ENCODE measurements at regions not wholly inside any gene's neighbourhood (a gene's known extent, or its start where the extent isn't known, plus 50 kb on each side); places are given as distances from the start of the nearest gene placed in this dataset.

GRCh38 chr3:68483041-68483440, 449.3 kb downstream of the TAFA4 start:
- peaks cover 0 to under 1% (median 0%) of the 10 kb centered on the region in 4 experiments; a peak in 2 of 7 replicates for H3K4me1 ChIP-seq (replicated peaks in 1 of 4; ENCODE audit: control insufficient read depth in 3 of 4, insufficient read depth in 4 of 4, low read length in 3 of 4)
- H3K18ac ChIP-seq (ENCODE audit: extremely low read depth, low read length): no peak overlapping the region
- no peaks in the 10 kb centered on the region for H3K36me3 ChIP-seq (ENCODE audit: control insufficient read depth in 2 of 4, insufficient read depth in 4 of 4, low read length in 3 of 4)
- no peak for FAIRE-seq
- no peak overlapping the region for H3K56ac ChIP-seq (replicated peaks; ENCODE audit: insufficient read length, low read depth, low read length)
- no peak overlapping the region for H2BK15ac ChIP-seq (ENCODE audit: low read length)
- no peak overlapping the region for H4K5ac ChIP-seq (ENCODE audit: insufficient read length, low read depth, low read length)
- no peaks in the 10 kb centered on the region for H4K20me1 ChIP-seq (replicated peaks in 1 of 2; ENCODE audit: control insufficient read depth in 1 of 2, insufficient read depth in 2 of 2, low read length in 2 of 2)
- H4K8ac ChIP-seq (ENCODE audit: extremely low read depth, insufficient read depth, low read length): no peak overlapping the region
- DNase-seq (ENCODE audit: low read depth in 1 of 2, low spot score in 2 of 2): no peak
- H3K23me2 ChIP-seq (ENCODE audit: low read depth, low read length): no peaks in the 10 kb centered on the region
- POLR2A ChIA-PET (ENCODE audit: partially characterized antibody): no interaction called here
- H4K91ac ChIP-seq (replicated peaks; ENCODE audit: insufficient read length, low read length): no peak overlapping the region
- WGBS, 2 experiments (ENCODE audit: extremely low coverage in 1 of 2, insufficient coverage in 1 of 2, insufficient read length in 1 of 2, insufficient replicate concordance in 2 of 2, low coverage in 1 of 2, low lambda C conversion rate in 2 of 2, missing lambda C conversion rate in 1 of 2): 96% methylated on average over 2 of the region's 2 CpGs; no CpG with 5 or more reads in 1 of the 2 experiments
- no peak overlapping the region for H3K4ac ChIP-seq (replicated peaks; ENCODE audit: insufficient read length, low read depth, low read length)
- no peak overlapping the region for H2BK120ac ChIP-seq (replicated peaks; ENCODE audit: low read depth, low read length)
- no peak overlapping the region for H2BK12ac ChIP-seq (ENCODE audit: low read depth, low read length)
- H2BK5ac ChIP-seq (ENCODE audit: low read depth, low read length): no peak overlapping the region
- no peak overlapping the region for H3K4me3 ChIP-seq (ENCODE audit: extremely low read depth in 1 of 4, insufficient read depth in 2 of 4, low read depth in 3 of 4, low read length in 4 of 4)
- H3K4me2 ChIP-seq (ENCODE audit: insufficient read depth in 1 of 2, low read depth in 2 of 2, low read length in 2 of 2): no peak overlapping the region
- CTCF ChIA-PET (ENCODE audit: partially characterized antibody): interaction anchor here (0.9 to 1.9 kb wide), 4 partner anchors 9 to 395 kb away, joined by 3 to 4 read pairs (median 3); no protein-coding TSS in a partner anchor
- H3K23ac ChIP-seq (ENCODE audit: insufficient read length): no peak overlapping the region
- no peaks in the 10 kb centered on the region for H3K27me3 ChIP-seq (replicated peaks in 1 of 4; ENCODE audit: control insufficient read depth in 3 of 4, extremely low read depth in 1 of 4, insufficient read depth in 3 of 4, low read length in 3 of 4)
- no peak overlapping the region for H2AFZ ChIP-seq (ENCODE audit: low read length)
- H3K79me1 ChIP-seq (ENCODE audit: low read depth, low read length): no peaks in the 10 kb centered on the region
- no peak overlapping the region for H3K9ac ChIP-seq (replicated peaks in 1 of 4; ENCODE audit: extremely low read depth in 1 of 4, low read depth in 3 of 4, low read length in 3 of 4)
- H2AK5ac ChIP-seq (ENCODE audit: low read depth, low read length): no peak overlapping the region
- no peak overlapping the region for H3K14ac ChIP-seq (ENCODE audit: insufficient read length)
- H3K9me3 ChIP-seq (ENCODE audit: insufficient read depth in 2 of 2, low read depth in 1 of 2, low read length in 1 of 2): no peaks in the 10 kb centered on the region
- no peak overlapping the region for H2BK20ac ChIP-seq (ENCODE audit: low read length)
- no peak overlapping the region for H3K27ac ChIP-seq (ENCODE audit: low read depth, low read length)
- H3K79me2 ChIP-seq (ENCODE audit: control insufficient read depth in 1 of 2, insufficient read depth in 2 of 2, low read length in 2 of 2): no peaks in the 10 kb centered on the region
- TF ChIP-seq SIX5 (IDR thresholded peaks at IDR 0.05; ENCODE audit: low read depth, low read length) (no peak), TAF7 (optimal IDR thresholded peaks at IDR 0.05; ENCODE audit: borderline replicate concordance, low read depth, low read length) (no peak), CREB1 (IDR thresholded peaks at IDR 0.05) (no peak)
